Panc1 (cell line): ENCODE measurements at regions not wholly inside any gene's neighbourhood (a gene's known extent, or its start where the extent isn't known, plus 50 kb on each side); places are given as distances from the start of the nearest gene placed in this dataset.
A peak's percentile ranks its signal among the peaks of the same experiment; 100 is the strongest.

Source experiments
- ATAC-seq: fragments of 200-7000 bp; cut with Tn5 transposase; 2 replicates; pipeline ENCODE4 v1.9.1; 2020; ENCODE audit warnings: mild to moderate bottlenecking, moderate library complexity
- BruUV-seq: library from RNA; stranded (reverse); fragments of 400-500 nt; replicated peaks from 2 replicates; lab custom pipeline; 2021; lab: Mats Ljungman, UMichigan
- CTCF ChIA-PET: fragments of 300-600 bp; sonication (Branson Sonifier 250); formaldehyde crosslinking; loops from one replicate; lab custom pipeline; 2022; ENCODE audit warnings: antibody characterized with exemption; lab: Charles Lee
- POLR2A ChIA-PET: fragments of 300-600 bp; sonication (Branson Sonifier 250); formaldehyde crosslinking; loops from one replicate; lab custom pipeline; 2022; ENCODE audit warnings: antibody characterized with exemption; lab: Charles Lee
- DNase-seq: peaks from one replicate; pipeline ENCODE4 v3.0.0-alpha.2; 2010; ENCODE audit warnings: low read depth, low spot score
- H3K27ac ChIP-seq: 2 replicates; pipeline ENCODE4 v1.5.1; 2011; ENCODE audit warnings: mild to moderate bottlenecking, low read length, inconsistent platforms
- H3K27me3 ChIP-seq: fragments of 200-500 bp; sonication (Bioruptor generic); 2 replicates; pipeline ENCODE4 v1.6.0; 2014; ENCODE audit warnings: low read length, inconsistent platforms; ENCODE audit not compliant: control insufficient read depth, insufficient read depth
- H3K36me3 ChIP-seq: fragments of 200-500 bp; sonication (Bioruptor generic); 2 replicates; pipeline ENCODE4 v1.5.1; 2014; ENCODE audit warnings: inconsistent platforms, mild to moderate bottlenecking, low read length, moderate library complexity; ENCODE audit not compliant: control insufficient read depth, insufficient read depth
- H3K4me1 ChIP-seq: 2 replicates; pipeline ENCODE4 v1.5.1; 2011; ENCODE audit warnings: inconsistent platforms, mild to moderate bottlenecking, low read length, moderate library complexity; ENCODE audit not compliant: control insufficient read depth, insufficient read depth
- H3K4me3 ChIP-seq, 2 experiments: 2 replicates each; pipeline ENCODE4 v1.5.1; 2011 to 2012; ENCODE audit warnings: low read depth in 2 of 2, low read length in 2 of 2, mild to moderate bottlenecking in 2 of 2, inconsistent platforms in 1 of 2, moderate library complexity in 1 of 2
- H3K9me3 ChIP-seq: fragments of 200-500 bp; sonication (Bioruptor generic); 2 replicates; pipeline ENCODE4 v1.5.1; 2014; ENCODE audit warnings: low read depth, mild to moderate bottlenecking, inconsistent platforms, low read length, moderate library complexity; ENCODE audit not compliant: control insufficient read depth, insufficient read depth
- POLR2AphosphoS5 ChIP-seq: IDR thresholded peaks from 2 replicates; pipeline ENCODE4 v1.6.1; 2012; ENCODE audit warnings: mild to moderate bottlenecking, low read depth, low read length, moderate library complexity
- SIN3A ChIP-seq: IDR thresholded peaks from 2 replicates; pipeline ENCODE4 v1.6.1; 2012; ENCODE audit warnings: low read depth, mild to moderate bottlenecking, low read length, moderate library complexity, borderline replicate concordance; ENCODE audit not compliant: insufficient read depth
- TCF7L2 ChIP-seq: IDR thresholded peaks from 2 replicates; pipeline ENCODE4 v1.6.1; 2011; ENCODE audit warnings: mild to moderate bottlenecking, low read depth, low read length, inconsistent platforms
- in situ Hi-C: cut with HindIII; loops from 2 replicates; pipeline ENCODE4 v1.10.0; 2016; ENCODE audit warnings: low sequenced_read_pairs, low pct_unique_long_range_greater_than_20kb
- intact Hi-C: fragments of 100-400 bp; cut with micrococcal nuclease; formaldehyde crosslinking; loops from one replicate; pipeline ENCODE4 v1.10.0; 2022; ENCODE audit not compliant: unreplicated experiment
- TF ChIP-seq, protein P1 (sequence below): fragments of 450-650 bp; IDR thresholded peaks from 2 replicates; pipeline ENCODE4 v1.5.1; 2017; ENCODE audit warnings: mild to moderate bottlenecking
- TF ChIP-seq, protein P2 (sequence below), 2 experiments: IDR thresholded peaks; 2 replicates each; pipeline ENCODE4 v1.6.1; 2011 to 2012; ENCODE audit warnings: low read depth in 2 of 2, control low read depth in 1 of 2, low read length in 1 of 2, mild to moderate bottlenecking in 1 of 2, moderate library complexity in 1 of 2; ENCODE audit not compliant: insufficient read depth in 1 of 2

- Histone ChIP-seq H3K4me3 (0 out of 4 replicates have a peak overlapping the region, but pooled peaks of 1 of the 2 experiments have one; percentile 17), H3K9me3 (no peaks in the 10 kb centered on the region), H3K4me1 (no peaks in the 10 kb centered on the region), H3K36me3 (no peaks in the 10 kb centered on the region), H3K27ac (no peak overlapping the region), H3K27me3 (no peaks in the 10 kb centered on the region)
- in situ Hi-C loops (no loop called here), intact Hi-C loops (no loop called here)
- TF ChIP-seq, protein P1, sequence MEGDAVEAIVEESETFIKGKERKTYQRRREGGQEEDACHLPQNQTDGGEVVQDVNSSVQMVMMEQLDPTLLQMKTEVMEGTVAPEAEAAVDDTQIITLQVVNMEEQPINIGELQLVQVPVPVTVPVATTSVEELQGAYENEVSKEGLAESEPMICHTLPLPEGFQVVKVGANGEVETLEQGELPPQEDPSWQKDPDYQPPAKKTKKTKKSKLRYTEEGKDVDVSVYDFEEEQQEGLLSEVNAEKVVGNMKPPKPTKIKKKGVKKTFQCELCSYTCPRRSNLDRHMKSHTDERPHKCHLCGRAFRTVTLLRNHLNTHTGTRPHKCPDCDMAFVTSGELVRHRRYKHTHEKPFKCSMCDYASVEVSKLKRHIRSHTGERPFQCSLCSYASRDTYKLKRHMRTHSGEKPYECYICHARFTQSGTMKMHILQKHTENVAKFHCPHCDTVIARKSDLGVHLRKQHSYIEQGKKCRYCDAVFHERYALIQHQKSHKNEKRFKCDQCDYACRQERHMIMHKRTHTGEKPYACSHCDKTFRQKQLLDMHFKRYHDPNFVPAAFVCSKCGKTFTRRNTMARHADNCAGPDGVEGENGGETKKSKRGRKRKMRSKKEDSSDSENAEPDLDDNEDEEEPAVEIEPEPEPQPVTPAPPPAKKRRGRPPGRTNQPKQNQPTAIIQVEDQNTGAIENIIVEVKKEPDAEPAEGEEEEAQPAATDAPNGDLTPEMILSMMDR, result no peak
- no peak for TF ChIP-seq TCF7L2
- no peak for TF ChIP-seq POLR2AphosphoS5
- no peak for TF ChIP-seq SIN3A
- TF ChIP-seq, protein P2, sequence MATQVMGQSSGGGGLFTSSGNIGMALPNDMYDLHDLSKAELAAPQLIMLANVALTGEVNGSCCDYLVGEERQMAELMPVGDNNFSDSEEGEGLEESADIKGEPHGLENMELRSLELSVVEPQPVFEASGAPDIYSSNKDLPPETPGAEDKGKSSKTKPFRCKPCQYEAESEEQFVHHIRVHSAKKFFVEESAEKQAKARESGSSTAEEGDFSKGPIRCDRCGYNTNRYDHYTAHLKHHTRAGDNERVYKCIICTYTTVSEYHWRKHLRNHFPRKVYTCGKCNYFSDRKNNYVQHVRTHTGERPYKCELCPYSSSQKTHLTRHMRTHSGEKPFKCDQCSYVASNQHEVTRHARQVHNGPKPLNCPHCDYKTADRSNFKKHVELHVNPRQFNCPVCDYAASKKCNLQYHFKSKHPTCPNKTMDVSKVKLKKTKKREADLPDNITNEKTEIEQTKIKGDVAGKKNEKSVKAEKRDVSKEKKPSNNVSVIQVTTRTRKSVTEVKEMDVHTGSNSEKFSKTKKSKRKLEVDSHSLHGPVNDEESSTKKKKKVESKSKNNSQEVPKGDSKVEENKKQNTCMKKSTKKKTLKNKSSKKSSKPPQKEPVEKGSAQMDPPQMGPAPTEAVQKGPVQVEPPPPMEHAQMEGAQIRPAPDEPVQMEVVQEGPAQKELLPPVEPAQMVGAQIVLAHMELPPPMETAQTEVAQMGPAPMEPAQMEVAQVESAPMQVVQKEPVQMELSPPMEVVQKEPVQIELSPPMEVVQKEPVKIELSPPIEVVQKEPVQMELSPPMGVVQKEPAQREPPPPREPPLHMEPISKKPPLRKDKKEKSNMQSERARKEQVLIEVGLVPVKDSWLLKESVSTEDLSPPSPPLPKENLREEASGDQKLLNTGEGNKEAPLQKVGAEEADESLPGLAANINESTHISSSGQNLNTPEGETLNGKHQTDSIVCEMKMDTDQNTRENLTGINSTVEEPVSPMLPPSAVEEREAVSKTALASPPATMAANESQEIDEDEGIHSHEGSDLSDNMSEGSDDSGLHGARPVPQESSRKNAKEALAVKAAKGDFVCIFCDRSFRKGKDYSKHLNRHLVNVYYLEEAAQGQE (IDR thresholded peaks at IDR 0.05; ENCODE audit: insufficient read depth in 1 of 2, low read depth in 2 of 2, low read length in 1 of 2), result no peak
- no peak for DNase-seq
- no peak for ATAC-seq
- ChIA-PET POLR2A (no interaction called here), CTCF (no interaction called here)
- BruUV-seq, result no TSS peak
Measured at GRCh38 chr13:71378961-71379905, 487.8 kb downstream of the DACH1 start.

GRCh38 chr13:71374471-71375049 is 492.4 kb downstream of the DACH1 start:
- Histone ChIP-seq H3K4me3 (no peak overlapping the region), H3K4me1 (no peaks in the 10 kb centered on the region), H3K9me3 (no peaks in the 10 kb centered on the region), H3K27ac (no peak overlapping the region), H3K27me3 (no peaks in the 10 kb centered on the region), H3K36me3 (no peaks in the 10 kb centered on the region)
- ATAC-seq, result no peak
- ChIA-PET CTCF (no interaction called here), POLR2A (no interaction called here)
- no peak for DNase-seq
- in situ Hi-C loops (no loop called here), intact Hi-C loops (no loop called here)
- BruUV-seq, result no TSS peak
- TF ChIP-seq POLR2AphosphoS5, result no peak
- TF ChIP-seq, protein P2 (IDR thresholded peaks at IDR 0.05; ENCODE audit: insufficient read depth in 1 of 2, low read depth in 2 of 2, low read length in 1 of 2), result no peak
- TF ChIP-seq TCF7L2, result no peak
- TF ChIP-seq, protein P1, result no peak
- TF ChIP-seq SIN3A, result no peak
